ENCODE measurements at regions not wholly inside any gene's neighbourhood (a gene's known extent, or its start where the extent isn't known, plus 50 kb on each side); places are given as distances from the start of the nearest gene placed in this dataset.

DNA sequence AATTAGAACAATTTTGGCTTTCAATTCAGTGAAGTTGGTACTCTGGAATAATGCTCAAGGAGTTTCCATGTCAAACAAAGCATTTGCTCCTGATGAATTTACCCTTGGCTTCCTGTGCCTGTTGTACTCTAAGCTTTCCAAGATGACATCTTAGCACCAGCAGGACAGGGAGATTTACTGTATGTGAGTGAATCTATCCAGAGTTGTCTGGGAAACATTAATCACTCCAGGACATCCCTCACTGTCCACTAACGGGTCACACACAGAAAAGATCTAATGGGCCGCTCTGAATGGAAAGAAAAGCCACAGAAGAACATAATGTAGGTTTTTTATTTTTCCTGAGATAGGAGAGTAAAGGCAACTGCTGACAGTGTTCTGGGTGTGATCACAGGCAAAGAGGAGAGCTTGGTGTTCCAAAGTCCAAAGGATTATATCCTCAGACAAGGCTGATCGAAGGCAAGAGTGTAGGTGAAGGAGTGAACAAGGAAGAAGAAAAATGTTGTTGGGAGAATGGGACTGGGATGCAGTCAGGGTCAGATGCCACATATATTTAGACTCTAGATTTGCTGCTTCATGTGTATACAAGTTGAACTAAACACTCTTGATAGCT lies 167.7 kb upstream of the RPS23 start:
- TF ChIP-seq, protein P1, sequence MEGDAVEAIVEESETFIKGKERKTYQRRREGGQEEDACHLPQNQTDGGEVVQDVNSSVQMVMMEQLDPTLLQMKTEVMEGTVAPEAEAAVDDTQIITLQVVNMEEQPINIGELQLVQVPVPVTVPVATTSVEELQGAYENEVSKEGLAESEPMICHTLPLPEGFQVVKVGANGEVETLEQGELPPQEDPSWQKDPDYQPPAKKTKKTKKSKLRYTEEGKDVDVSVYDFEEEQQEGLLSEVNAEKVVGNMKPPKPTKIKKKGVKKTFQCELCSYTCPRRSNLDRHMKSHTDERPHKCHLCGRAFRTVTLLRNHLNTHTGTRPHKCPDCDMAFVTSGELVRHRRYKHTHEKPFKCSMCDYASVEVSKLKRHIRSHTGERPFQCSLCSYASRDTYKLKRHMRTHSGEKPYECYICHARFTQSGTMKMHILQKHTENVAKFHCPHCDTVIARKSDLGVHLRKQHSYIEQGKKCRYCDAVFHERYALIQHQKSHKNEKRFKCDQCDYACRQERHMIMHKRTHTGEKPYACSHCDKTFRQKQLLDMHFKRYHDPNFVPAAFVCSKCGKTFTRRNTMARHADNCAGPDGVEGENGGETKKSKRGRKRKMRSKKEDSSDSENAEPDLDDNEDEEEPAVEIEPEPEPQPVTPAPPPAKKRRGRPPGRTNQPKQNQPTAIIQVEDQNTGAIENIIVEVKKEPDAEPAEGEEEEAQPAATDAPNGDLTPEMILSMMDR (conservative IDR thresholded peaks at IDR 0.05; ENCODE audit: low read length) = no peak
- no peak for TF ChIP-seq EZH2phosphoT487 (IDR thresholded peaks at IDR 0.05; ENCODE audit: borderline replicate concordance)

All from Loucy (cell line).